ENCODE measurements at regions not wholly inside any gene's neighbourhood (a gene's known extent, or its start where the extent isn't known, plus 50 kb on each side); places are given as distances from the start of the nearest gene placed in this dataset.
"Not testable (repeated sequence)": the region's sequence is repeated elsewhere in the genome, so short reads cannot be mapped to it uniquely, and the experiment has no call there.

- no peak for ATAC-seq
These were observed 56.4 kb upstream of the RBMS1 start for GRCh38 chr2:160550048-160550447.

- no peak for ATAC-seq
These were observed 57.7 kb upstream of the RBMS1 start for GRCh38 chr2:160551259-160551658.

- ATAC-seq = peak; percentile 97
These were observed 61.9 kb upstream of the RBMS1 start for GRCh38 chr2:160555420-160556071.

- no peak for ATAC-seq
These were observed 64.3 kb upstream of the RBMS1 start for GRCh38 chr2:160557903-160558302.

GRCh38 chr2:160558531-160558930 lies 64.9 kb upstream of the RBMS1 start:
- no peak for ATAC-seq

- ATAC-seq = peak; percentile 98
These were observed 68.1 kb upstream of the RBMS1 start for GRCh38 chr2:160561551-160562295.

- no peak for ATAC-seq
These were observed 69.1 kb upstream of the RBMS1 start for GRCh38 chr2:160562730-160563129.

- no peak for ATAC-seq
These were observed 71.0 kb upstream of the RBMS1 start for GRCh38 chr2:160564591-160564990.

GRCh38 chr2:160565099-160565845 lies 71.7 kb upstream of the RBMS1 start:
- no peak for ATAC-seq

- ATAC-seq = no peak
These were observed 73.1 kb upstream of the RBMS1 start for GRCh38 chr2:160566717-160567116.

- peak; percentile 82 for ATAC-seq
These were observed 75.2 kb upstream of the RBMS1 start for GRCh38 chr2:160568856-160569255.

GRCh38 chr2:160570376-160570775 lies 76.8 kb upstream of the RBMS1 start:
- peak; percentile 42 for ATAC-seq

- ATAC-seq = peak; percentile 71
These were observed 81.0 kb upstream of the RBMS1 start for GRCh38 chr2:160574468-160575140.

GRCh38 chr2:160575368-160575767 lies 81.8 kb upstream of the RBMS1 start:
- ATAC-seq = no peak

- peak; percentile 47 for ATAC-seq
These were observed 82.5 kb upstream of the RBMS1 start for GRCh38 chr2:160576054-160576499.

GRCh38 chr2:160577081-160577480 lies 83.5 kb upstream of the RBMS1 start:
- ATAC-seq = not testable (repeated sequence)

GRCh38 chr2:160581035-160581434 lies 87.4 kb upstream of the RBMS1 start:
- no peak for ATAC-seq

GRCh38 chr2:160581448-160581847 lies 87.8 kb upstream of the RBMS1 start:
- no peak for ATAC-seq

- ATAC-seq = no peak
These were observed 88.5 kb upstream of the RBMS1 start for GRCh38 chr2:160582081-160582480.

GRCh38 chr2:160582490-160583145 lies 89.0 kb upstream of the RBMS1 start:
- ATAC-seq = no peak

- ATAC-seq = no peak
These were observed 89.5 kb upstream of the RBMS1 start for GRCh38 chr2:160583146-160583535.

- no peak for ATAC-seq
These were observed 90.4 kb upstream of the RBMS1 start for GRCh38 chr2:160583813-160584537.

All from esophagus mucosa (tissue), 1 donor.